Activated T-helper 1 cell treated with anti-CD3 and anti-CD28 coated beads, Interleukin-12 subunit alpha, Interleukin-12 subunit beta, Interleukin-2, Interleukin-4 antibody, amounts not matched to agents 30 ng/mL and 10 ng/mL and 1 ng/mL, durations not matched to agents 14 hours and 24 hours and 36 hours (primary cell): ENCODE measurements at regions not wholly inside any gene's neighbourhood (a gene's known extent, or its start where the extent isn't known, plus 50 kb on each side); places are given as distances from the start of the nearest gene placed in this dataset.

ENCODE experiments used
- DNase-seq: peaks from one replicate; pipeline ENCODE4 v3.0.0; 2021; ENCODE audit warnings: low spot score
- H3K27ac Mint-ChIP-seq: one replicate; pipeline ENCODE4 v1.8.0; 2021; ENCODE audit warnings: mild to moderate bottlenecking, mixed read lengths
- H3K27me3 Mint-ChIP-seq: one replicate; pipeline ENCODE4 v1.8.0; 2022; ENCODE audit warnings: mild to moderate bottlenecking, moderate library complexity, mixed read lengths; ENCODE audit not compliant: insufficient read depth
- H3K36me3 Mint-ChIP-seq: one replicate; pipeline ENCODE4 v1.8.0; 2021; ENCODE audit warnings: low read depth, mixed read lengths
- H3K4me1 Mint-ChIP-seq: one replicate; pipeline ENCODE4 v1.8.0; 2021; ENCODE audit warnings: low read depth, mixed read lengths
- H3K4me3 Mint-ChIP-seq: one replicate; pipeline ENCODE4 v1.8.0; 2021; ENCODE audit warnings: mild to moderate bottlenecking, moderate library complexity, mixed read lengths
- H3K9me3 Mint-ChIP-seq: one replicate; pipeline ENCODE4 v1.8.0; 2021; ENCODE audit warnings: mixed read lengths
- intact Hi-C: fragments of 100-400 bp; cut with micrococcal nuclease; formaldehyde crosslinking; loops from one replicate; pipeline ENCODE4 v1.15.1; 2024

GRCh38 chr5:91983869-91984268 lies 600.8 kb upstream of the ARRDC3 start:
- no peak for DNase-seq
- Mint-ChIP-seq H3K27me3 (no peaks in the 10 kb centered on the region), H3K27ac (no peak overlapping the region), H3K4me1 (no peaks in the 10 kb centered on the region), H3K4me3 (no peak overlapping the region), H3K36me3 (no peaks in the 10 kb centered on the region), H3K9me3 (no peaks in the 10 kb centered on the region)
- intact Hi-C loops = no loop called here

- no peak for DNase-seq
- Mint-ChIP-seq H3K4me3 (no peak overlapping the region), H3K36me3 (no peaks in the 10 kb centered on the region), H3K4me1 (no peaks in the 10 kb centered on the region), H3K9me3 (no peaks in the 10 kb centered on the region), H3K27me3 (no peaks in the 10 kb centered on the region), H3K27ac (no peak overlapping the region)
- intact Hi-C loops = no loop called here
Measured at GRCh38 chr5:91978221-91978882, 595.2 kb upstream of the ARRDC3 start.

- no peak overlapping the region for H3K27ac Mint-ChIP-seq
- H3K4me1 Mint-ChIP-seq = no peaks in the 10 kb centered on the region
- no peaks in the 10 kb centered on the region for H3K9me3 Mint-ChIP-seq
Measured at GRCh38 chr5:91977579-91977978, 594.5 kb upstream of the ARRDC3 start.

GRCh38 chr5:91976451-91976850 lies 593.3 kb upstream of the ARRDC3 start:
- intact Hi-C loops = no loop called here
- Mint-ChIP-seq H3K27ac (no peak overlapping the region), H3K36me3 (no peaks in the 10 kb centered on the region), H3K27me3 (no peaks in the 10 kb centered on the region), H3K9me3 (no peaks in the 10 kb centered on the region), H3K4me1 (no peaks in the 10 kb centered on the region), H3K4me3 (no peak overlapping the region)
- no peak for DNase-seq

More at GRCh38 chr5:91977579-91977978, 594.5 kb upstream of the ARRDC3 start:
- DNase-seq = no peak
- Mint-ChIP-seq H3K27me3 (no peaks in the 10 kb centered on the region), H3K4me3 (no peak overlapping the region), H3K36me3 (no peaks in the 10 kb centered on the region)
- intact Hi-C loops = no loop called here

GRCh38 chr5:91963166-91963565 lies 580.0 kb upstream of the ARRDC3 start:
- no peak for DNase-seq
- no peaks in the 10 kb centered on the region for H3K4me1 Mint-ChIP-seq
- no peaks in the 10 kb centered on the region for H3K36me3 Mint-ChIP-seq
- H3K27me3 Mint-ChIP-seq = no peaks in the 10 kb centered on the region
- no peaks in the 10 kb centered on the region for H3K9me3 Mint-ChIP-seq
- intact Hi-C loops = no loop called here
- H3K4me3 Mint-ChIP-seq = no peak overlapping the region
- no peak overlapping the region for H3K27ac Mint-ChIP-seq

GRCh38 chr5:91957666-91958065 lies 574.5 kb upstream of the ARRDC3 start:
- Mint-ChIP-seq H3K9me3 (no peaks in the 10 kb centered on the region), H3K36me3 (no peaks in the 10 kb centered on the region), H3K27me3 (no peaks in the 10 kb centered on the region), H3K27ac (no peak overlapping the region), H3K4me1 (no peaks in the 10 kb centered on the region), H3K4me3 (no peak overlapping the region)
- intact Hi-C loops = no loop called here
- DNase-seq = no peak

- no peak overlapping the region for H3K27ac Mint-ChIP-seq
Measured at GRCh38 chr5:91956738-91957137, 573.6 kb upstream of the ARRDC3 start.

GRCh38 chr5:91955610-91956009 lies 572.5 kb upstream of the ARRDC3 start:
- DNase-seq = no peak
- Mint-ChIP-seq H3K36me3 (no peaks in the 10 kb centered on the region), H3K27me3 (no peaks in the 10 kb centered on the region), H3K9me3 (no peaks in the 10 kb centered on the region), H3K4me3 (no peak overlapping the region), H3K27ac (no peak overlapping the region), H3K4me1 (no peaks in the 10 kb centered on the region)
- intact Hi-C loops = no loop called here

More at GRCh38 chr5:91956738-91957137, 573.6 kb upstream of the ARRDC3 start:
- Mint-ChIP-seq H3K36me3 (no peaks in the 10 kb centered on the region), H3K9me3 (no peaks in the 10 kb centered on the region), H3K4me3 (no peak overlapping the region), H3K27me3 (no peaks in the 10 kb centered on the region), H3K4me1 (no peaks in the 10 kb centered on the region)
- intact Hi-C loops = no loop called here
- DNase-seq = no peak

- Mint-ChIP-seq H3K4me3 (no peak overlapping the region), H3K4me1 (no peaks in the 10 kb centered on the region), H3K27ac (no peak overlapping the region), H3K27me3 (no peaks in the 10 kb centered on the region), H3K9me3 (no peaks in the 10 kb centered on the region), H3K36me3 (no peaks in the 10 kb centered on the region)
- no peak for DNase-seq
- intact Hi-C loops = no loop called here
Measured at GRCh38 chr5:91954136-91954535, 571.0 kb upstream of the ARRDC3 start.

- intact Hi-C loops = no loop called here
- no peak overlapping the region for H3K27ac Mint-ChIP-seq
- DNase-seq = no peak
- H3K4me3 Mint-ChIP-seq = no peak overlapping the region
- no peaks in the 10 kb centered on the region for H3K27me3 Mint-ChIP-seq
- no peaks in the 10 kb centered on the region for H3K9me3 Mint-ChIP-seq
- H3K4me1 Mint-ChIP-seq = no peaks in the 10 kb centered on the region
- no peaks in the 10 kb centered on the region for H3K36me3 Mint-ChIP-seq
Measured at GRCh38 chr5:91950328-91950727, 567.2 kb upstream of the ARRDC3 start.

- Mint-ChIP-seq H3K9me3 (no peaks in the 10 kb centered on the region), H3K36me3 (no peaks in the 10 kb centered on the region), H3K27me3 (no peaks in the 10 kb centered on the region), H3K4me3 (no peak overlapping the region), H3K27ac (no peak overlapping the region), H3K4me1 (no peaks in the 10 kb centered on the region)
- intact Hi-C loops = no loop called here
- DNase-seq = no peak
Measured at GRCh38 chr5:91946870-91947269, 563.8 kb upstream of the ARRDC3 start.

- Mint-ChIP-seq H3K36me3 (no peaks in the 10 kb centered on the region), H3K27me3 (no peaks in the 10 kb centered on the region), H3K4me1 (no peaks in the 10 kb centered on the region), H3K27ac (no peak overlapping the region), H3K4me3 (no peak overlapping the region), H3K9me3 (no peaks in the 10 kb centered on the region)
- DNase-seq = no peak
- intact Hi-C loops = no loop called here
Measured at GRCh38 chr5:91941588-91941987, 558.5 kb upstream of the ARRDC3 start.

GRCh38 chr5:91938441-91938840 lies 555.3 kb upstream of the ARRDC3 start:
- intact Hi-C loops = no loop called here
- Mint-ChIP-seq H3K36me3 (no peaks in the 10 kb centered on the region), H3K4me1 (no peaks in the 10 kb centered on the region), H3K27me3 (no peaks in the 10 kb centered on the region), H3K27ac (no peak overlapping the region), H3K9me3 (no peaks in the 10 kb centered on the region), H3K4me3 (no peak overlapping the region)
- no peak for DNase-seq

- DNase-seq = no peak
- no peaks in the 10 kb centered on the region for H3K36me3 Mint-ChIP-seq
- H3K27me3 Mint-ChIP-seq = no peaks in the 10 kb centered on the region
- H3K4me3 Mint-ChIP-seq = no peak overlapping the region
- no peaks in the 10 kb centered on the region for H3K9me3 Mint-ChIP-seq
- intact Hi-C loops = no loop called here
- no peaks in the 10 kb centered on the region for H3K4me1 Mint-ChIP-seq
- no peak overlapping the region for H3K27ac Mint-ChIP-seq
Measured at GRCh38 chr5:91937121-91937520, 554.0 kb upstream of the ARRDC3 start.
